Nephron progenitor cell (in vitro differentiated cells): ENCODE measurements at regions not wholly inside any gene's neighbourhood (a gene's known extent, or its start where the extent isn't known, plus 50 kb on each side); places are given as distances from the start of the nearest gene placed in this dataset.

Experiments
- DNase-seq: peaks from one replicate; pipeline ENCODE4 v3.0.0; 2021
- H3K27ac Mint-ChIP-seq: 2 replicates; pipeline ENCODE4 v1.8.0; 2021; ENCODE audit warnings: mild to moderate bottlenecking, moderate library complexity, mixed read lengths
- H3K27me3 Mint-ChIP-seq: 2 replicates; pipeline ENCODE4 v1.8.0; 2021; ENCODE audit warnings: mild to moderate bottlenecking, low read depth, mixed read lengths; ENCODE audit not compliant: poor library complexity
- H3K36me3 Mint-ChIP-seq: 2 replicates; pipeline ENCODE4 v1.8.0; 2021; ENCODE audit warnings: low read depth, mixed read lengths
- H3K4me1 Mint-ChIP-seq: 2 replicates; pipeline ENCODE4 v1.8.0; 2021; ENCODE audit warnings: mixed read lengths
- H3K4me3 Mint-ChIP-seq: 2 replicates; pipeline ENCODE4 v1.8.0; 2021; ENCODE audit warnings: mild to moderate bottlenecking, moderate library complexity, mixed read lengths
- H3K9me3 Mint-ChIP-seq: 2 replicates; pipeline ENCODE4 v1.8.0; 2021; ENCODE audit warnings: mild to moderate bottlenecking, moderate library complexity, mixed read lengths
- CTCF ChIP-seq: fragments of 200-600 bp; sonication (generic); IDR thresholded peaks from 2 replicates; pipeline ENCODE4 v1.5.0; 2021; ENCODE audit warnings: antibody characterized with exemption

GRCh38 chrX:127306262-127306661 is 486.7 kb downstream of the PRR32 start:
- no peak overlapping the region for H3K27ac Mint-ChIP-seq
- peaks cover 26% of the 10 kb centered on the region for H3K9me3 Mint-ChIP-seq
- no peak for DNase-seq
- no peaks in the 10 kb centered on the region for H3K36me3 Mint-ChIP-seq
- H3K4me1 Mint-ChIP-seq, result no peaks in the 10 kb centered on the region
- no peak for TF ChIP-seq CTCF
- H3K27me3 Mint-ChIP-seq, result no peaks in the 10 kb centered on the region
- no peak overlapping the region for H3K4me3 Mint-ChIP-seq

GRCh38 chrX:127313635-127314034 is 494.1 kb downstream of the PRR32 start:
- no peak for DNase-seq
- no peak for TF ChIP-seq CTCF
- no peaks in the 10 kb centered on the region for H3K4me1 Mint-ChIP-seq
- no peaks in the 10 kb centered on the region for H3K36me3 Mint-ChIP-seq
- H3K4me3 Mint-ChIP-seq, result no peak overlapping the region
- H3K27me3 Mint-ChIP-seq, result no peaks in the 10 kb centered on the region
- H3K27ac Mint-ChIP-seq, result no peak overlapping the region
- peaks cover 4% of the 10 kb centered on the region for H3K9me3 Mint-ChIP-seq

GRCh38 chrX:127317159-127317558 is 497.6 kb downstream of the PRR32 start:
- Mint-ChIP-seq H3K27me3 (no peaks in the 10 kb centered on the region), H3K36me3 (no peaks in the 10 kb centered on the region), H3K27ac (no peak overlapping the region), H3K4me1 (no peaks in the 10 kb centered on the region), H3K9me3 (no peaks in the 10 kb centered on the region), H3K4me3 (no peak overlapping the region)
- no peak for DNase-seq
- no peak for TF ChIP-seq CTCF

GRCh38 chrX:127324128-127324527 is 504.6 kb downstream of the PRR32 start:
- no peak for DNase-seq
- TF ChIP-seq CTCF, result no peak
- no peaks in the 10 kb centered on the region for H3K4me1 Mint-ChIP-seq
- peaks cover 5% of the 10 kb centered on the region for H3K9me3 Mint-ChIP-seq
- no peak overlapping the region for H3K27ac Mint-ChIP-seq
- no peaks in the 10 kb centered on the region for H3K27me3 Mint-ChIP-seq
- no peak overlapping the region for H3K4me3 Mint-ChIP-seq
- no peaks in the 10 kb centered on the region for H3K36me3 Mint-ChIP-seq
